ENCODE measurements at regions not wholly inside any gene's neighbourhood (a gene's known extent, or its start where the extent isn't known, plus 50 kb on each side); places are given as distances from the start of the nearest gene placed in this dataset.

DNA sequence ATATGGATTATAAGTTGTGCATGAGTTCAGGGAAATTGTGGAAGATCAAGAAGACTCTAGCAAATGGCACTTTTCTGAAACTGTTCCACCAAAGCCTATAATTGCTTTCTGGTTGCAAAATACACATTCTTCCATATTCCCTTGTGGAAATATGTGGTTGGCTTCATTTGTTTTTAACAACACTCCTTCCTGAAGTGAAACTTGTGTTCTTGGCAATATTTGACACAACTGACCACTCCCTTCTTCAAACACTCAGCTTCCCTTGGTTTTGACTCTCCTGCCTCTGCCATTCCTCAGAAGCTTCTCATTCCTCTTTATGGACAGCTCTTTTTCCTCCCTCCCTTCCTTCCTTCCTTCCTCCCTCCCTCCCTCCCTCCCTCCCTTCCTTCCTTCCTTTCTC is 192.3 kb downstream of the PMAIP1 start:
- DNase-seq (no peak), ATAC-seq (ENCODE audit: insufficient read depth, low read depth) (no peak)
- Histone ChIP-seq H3K4me1 (ENCODE audit: insufficient read depth, low read length) (peaks cover 10% of the 10 kb centered on the region), H3K27ac (ENCODE audit: low read length) (no peak overlapping the region), H3K4me3 (ENCODE audit: low read depth in 1 of 2, low read length in 2 of 2) (no peak overlapping the region), H3K4me2 (ENCODE audit: insufficient read depth, low read length) (no peak overlapping the region), H3K9me3 (ENCODE audit: insufficient read depth, low read length, severe bottlenecking) (peaks cover 2% of the 10 kb centered on the region), H3K36me3 (ENCODE audit: insufficient read depth, low read length) (no peaks in the 10 kb centered on the region), H4K20me1 (ENCODE audit: insufficient read depth, low read length) (no peaks in the 10 kb centered on the region), H2AFZ (ENCODE audit: low read depth, low read length) (no peak overlapping the region), H3K79me2 (ENCODE audit: insufficient read depth, low read length) (no peaks in the 10 kb centered on the region), H3K9ac (ENCODE audit: low read depth, low read length) (no peak overlapping the region), H3K27me3 (ENCODE audit: insufficient read depth, low read length, poor library complexity) (no peaks in the 10 kb centered on the region)
- no peak for TF ChIP-seq EZH2 (IDR thresholded peaks at IDR 0.05; ENCODE audit: borderline replicate concordance, low read depth, low read length, severe bottlenecking)
- TF ChIP-seq, protein P1, sequence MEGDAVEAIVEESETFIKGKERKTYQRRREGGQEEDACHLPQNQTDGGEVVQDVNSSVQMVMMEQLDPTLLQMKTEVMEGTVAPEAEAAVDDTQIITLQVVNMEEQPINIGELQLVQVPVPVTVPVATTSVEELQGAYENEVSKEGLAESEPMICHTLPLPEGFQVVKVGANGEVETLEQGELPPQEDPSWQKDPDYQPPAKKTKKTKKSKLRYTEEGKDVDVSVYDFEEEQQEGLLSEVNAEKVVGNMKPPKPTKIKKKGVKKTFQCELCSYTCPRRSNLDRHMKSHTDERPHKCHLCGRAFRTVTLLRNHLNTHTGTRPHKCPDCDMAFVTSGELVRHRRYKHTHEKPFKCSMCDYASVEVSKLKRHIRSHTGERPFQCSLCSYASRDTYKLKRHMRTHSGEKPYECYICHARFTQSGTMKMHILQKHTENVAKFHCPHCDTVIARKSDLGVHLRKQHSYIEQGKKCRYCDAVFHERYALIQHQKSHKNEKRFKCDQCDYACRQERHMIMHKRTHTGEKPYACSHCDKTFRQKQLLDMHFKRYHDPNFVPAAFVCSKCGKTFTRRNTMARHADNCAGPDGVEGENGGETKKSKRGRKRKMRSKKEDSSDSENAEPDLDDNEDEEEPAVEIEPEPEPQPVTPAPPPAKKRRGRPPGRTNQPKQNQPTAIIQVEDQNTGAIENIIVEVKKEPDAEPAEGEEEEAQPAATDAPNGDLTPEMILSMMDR (IDR thresholded peaks at IDR 0.05; ENCODE audit: borderline replicate concordance, extremely low read depth, low read length, poor library complexity, severe bottlenecking), result no peak

DNA sequence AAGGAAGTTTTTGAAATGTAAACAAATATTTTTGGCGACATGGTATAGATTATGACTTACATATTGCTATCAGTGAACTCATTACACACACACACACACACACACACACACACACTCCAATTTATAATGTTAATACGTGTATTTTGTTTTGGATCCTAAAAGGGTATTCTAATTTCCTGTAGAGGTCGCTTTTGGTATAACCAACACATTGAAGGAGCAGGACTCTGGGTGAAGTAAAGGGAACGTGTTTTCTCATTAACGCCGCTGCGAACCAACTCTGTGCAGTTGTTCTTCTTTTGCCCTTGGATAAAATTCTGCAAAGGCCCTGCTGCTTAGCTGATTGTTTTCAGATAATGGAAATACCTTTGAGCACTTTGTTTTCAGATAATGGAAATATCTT is 190.4 kb downstream of the PMAIP1 start:
- H3K4me1 ChIP-seq (ENCODE audit: insufficient read depth, low read length), result no peaks in the 10 kb centered on the region
- no peaks in the 10 kb centered on the region for H4K20me1 ChIP-seq (ENCODE audit: insufficient read depth, low read length)
- DNase-seq (no peak), ATAC-seq (ENCODE audit: insufficient read depth, low read depth) (peak; percentile 37; the same call in 1 of the 3 replicates)
- no peaks in the 10 kb centered on the region for H3K79me2 ChIP-seq (ENCODE audit: insufficient read depth, low read length)
- H3K9ac ChIP-seq (ENCODE audit: low read depth, low read length), result no peak overlapping the region
- H3K4me2 ChIP-seq (ENCODE audit: insufficient read depth, low read length), result no peak overlapping the region
- H2AFZ ChIP-seq (ENCODE audit: low read depth, low read length), result no peak overlapping the region
- H3K27ac ChIP-seq (ENCODE audit: low read length), result no peak overlapping the region
- no peaks in the 10 kb centered on the region for H3K36me3 ChIP-seq (ENCODE audit: insufficient read depth, low read length)
- no peak overlapping the region for H3K4me3 ChIP-seq (ENCODE audit: low read depth in 1 of 2, low read length in 2 of 2)
- peaks cover 2% of the 10 kb centered on the region for H3K9me3 ChIP-seq (ENCODE audit: insufficient read depth, low read length, severe bottlenecking)
- H3K27me3 ChIP-seq (ENCODE audit: insufficient read depth, low read length, poor library complexity), result no peaks in the 10 kb centered on the region
- TF ChIP-seq EZH2 (IDR thresholded peaks at IDR 0.05; ENCODE audit: borderline replicate concordance, low read depth, low read length, severe bottlenecking), result no peak
- TF ChIP-seq, protein P1 (IDR thresholded peaks at IDR 0.05; ENCODE audit: borderline replicate concordance, extremely low read depth, low read length, poor library complexity, severe bottlenecking), result peak; percentile 27

DNA sequence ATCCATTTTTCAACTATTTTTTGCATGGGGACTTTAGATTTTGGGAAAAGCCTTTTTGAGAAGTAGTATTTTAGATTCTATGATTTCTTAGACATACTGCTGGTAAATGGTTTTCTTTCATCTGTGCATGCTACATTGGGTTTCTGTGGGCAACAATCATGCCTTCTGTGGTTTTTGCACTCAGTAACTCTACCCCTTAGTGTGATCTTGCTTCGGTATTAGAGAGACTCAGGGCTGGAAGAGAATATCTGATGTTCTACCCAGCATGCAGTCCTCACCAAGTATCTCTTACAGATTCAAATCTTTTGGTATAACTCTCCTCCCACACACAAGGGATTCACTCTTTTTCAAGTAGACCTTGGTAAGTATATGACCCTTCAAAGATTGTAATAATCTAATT is 183.0 kb downstream of the PMAIP1 start:
- Histone ChIP-seq H3K27ac (ENCODE audit: low read length) (no peak overlapping the region), H3K79me2 (ENCODE audit: insufficient read depth, low read length) (no peaks in the 10 kb centered on the region), H3K27me3 (ENCODE audit: insufficient read depth, low read length, poor library complexity) (no peaks in the 10 kb centered on the region), H3K4me2 (ENCODE audit: insufficient read depth, low read length) (no peak overlapping the region), H3K9ac (ENCODE audit: low read depth, low read length) (no peak overlapping the region), H3K36me3 (ENCODE audit: insufficient read depth, low read length) (no peaks in the 10 kb centered on the region), H3K4me3 (ENCODE audit: low read depth in 1 of 2, low read length in 2 of 2) (no peak overlapping the region), H3K4me1 (ENCODE audit: insufficient read depth, low read length) (peaks cover 19% of the 10 kb centered on the region; the same call in 1 of the 2 replicates), H4K20me1 (ENCODE audit: insufficient read depth, low read length) (no peaks in the 10 kb centered on the region), H2AFZ (ENCODE audit: low read depth, low read length) (no peak overlapping the region), H3K9me3 (ENCODE audit: insufficient read depth, low read length, severe bottlenecking) (no peaks in the 10 kb centered on the region)
- no peak for TF ChIP-seq EZH2 (IDR thresholded peaks at IDR 0.05; ENCODE audit: borderline replicate concordance, low read depth, low read length, severe bottlenecking)
- TF ChIP-seq, protein P1 (IDR thresholded peaks at IDR 0.05; ENCODE audit: borderline replicate concordance, extremely low read depth, low read length, poor library complexity, severe bottlenecking), result no peak
- DNase-seq (peak; percentile 63), ATAC-seq (ENCODE audit: insufficient read depth, low read depth) (peak; percentile 100)

DNA sequence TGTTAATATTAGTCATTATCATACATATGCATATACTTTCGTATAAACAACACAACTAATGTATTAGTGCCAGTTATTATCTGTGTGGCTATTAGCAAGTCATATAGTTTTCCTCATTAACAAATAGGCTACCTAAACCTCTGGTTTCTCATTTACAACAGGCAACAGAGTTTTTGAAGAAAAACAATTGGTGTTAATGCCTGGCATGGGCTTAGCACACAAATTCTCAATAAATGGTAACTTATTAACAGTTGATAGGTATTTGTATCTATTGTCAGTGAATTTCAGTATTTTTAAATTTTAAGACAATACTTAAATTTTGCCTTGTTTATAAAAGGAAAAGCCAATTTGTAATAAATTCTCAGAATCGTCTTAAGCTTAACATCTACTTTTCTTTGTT is 182.5 kb downstream of the PMAIP1 start:
- peaks cover 19% of the 10 kb centered on the region; the same call in 1 of the 2 replicates for H3K4me1 ChIP-seq (ENCODE audit: insufficient read depth, low read length)
- no peak overlapping the region for H3K4me3 ChIP-seq (ENCODE audit: low read depth in 1 of 2, low read length in 2 of 2)
- TF ChIP-seq, protein P1 (IDR thresholded peaks at IDR 0.05; ENCODE audit: borderline replicate concordance, extremely low read depth, low read length, poor library complexity, severe bottlenecking), result no peak
- no peak for TF ChIP-seq EZH2 (IDR thresholded peaks at IDR 0.05; ENCODE audit: borderline replicate concordance, low read depth, low read length, severe bottlenecking)
- H3K79me2 ChIP-seq (ENCODE audit: insufficient read depth, low read length), result no peaks in the 10 kb centered on the region
- no peak for DNase-seq
- H3K27ac ChIP-seq (ENCODE audit: low read length), result no peak overlapping the region
- no peaks in the 10 kb centered on the region for H3K9me3 ChIP-seq (ENCODE audit: insufficient read depth, low read length, severe bottlenecking)
- no peak overlapping the region; the same call in 1 of the 2 replicates for H3K4me2 ChIP-seq (ENCODE audit: insufficient read depth, low read length)
- no peaks in the 10 kb centered on the region for H3K36me3 ChIP-seq (ENCODE audit: insufficient read depth, low read length)
- H3K27me3 ChIP-seq (ENCODE audit: insufficient read depth, low read length, poor library complexity), result no peaks in the 10 kb centered on the region
- no peak for ATAC-seq (ENCODE audit: insufficient read depth, low read depth)
- H2AFZ ChIP-seq (ENCODE audit: low read depth, low read length), result no peak overlapping the region
- no peaks in the 10 kb centered on the region for H4K20me1 ChIP-seq (ENCODE audit: insufficient read depth, low read length)
- no peak overlapping the region for H3K9ac ChIP-seq (ENCODE audit: low read depth, low read length)

Measured in DND-41 (cell line).